Adrenal gland (tissue), 9 donors: ENCODE measurements at regions not wholly inside any gene's neighbourhood (a gene's known extent, or its start where the extent isn't known, plus 50 kb on each side); places are given as distances from the start of the nearest gene placed in this dataset.

Source experiments
- DNase-seq, 7 donors: peaks; one replicate each; pipeline ENCODE4 v3.0.0-alpha.2; 2019 to 2020
- H3K27ac ChIP-seq, 5 donors: fragments of 200-600 bp; sonication (generic) in 4 of 5; 1 replicate in 3 of 5; 2 replicates in 2 of 5; pipeline versions ENCODE4 v1.5.1 to v1.8.0; 2016 to 2020; ENCODE audit warnings: mild to moderate bottlenecking in 1 of 5
- H3K27me3 ChIP-seq: fragments of 200-600 bp; 2 replicates; pipeline ENCODE4 v1.8.0; 2021
- H3K36me3 ChIP-seq, 2 donors: fragments of 200-600 bp; replicated peaks in 1 of 2; 1 replicate in 1 of 2; 2 replicates in 1 of 2; pipeline versions ENCODE4 v1.5.1 to v1.8.0; 2018 to 2022
- H3K4me1 ChIP-seq, 2 donors: fragments of 200-600 bp; replicated peaks in 1 of 2; 1 replicate in 1 of 2; 2 replicates in 1 of 2; pipeline versions ENCODE4 v1.5.1 to v1.8.0; 2018 to 2021
- H3K4me3 ChIP-seq, 4 donors: fragments of 200-600 bp; sonication (generic) in 3 of 4; one replicate each; pipeline ENCODE4 v1.5.1; 2016 to 2018
- H3K9me3 ChIP-seq, 3 donors: fragments of 200-600 bp; sonication (generic) in 1 of 3; replicated peaks in 1 of 3; 1 replicate in 2 of 3; 2 replicates in 1 of 3; pipeline versions ENCODE4 v1.5.1 to v1.8.0; 2016 to 2021
- CTCF ChIP-seq, 6 experiments: fragments of 450-650 bp in 4 of 6; fragments of 200-600 bp in 2 of 6; sonication (generic) in 1 of 6; IDR thresholded peaks; 1 replicate in 5 of 6; 2 replicates in 1 of 6; pipeline versions ENCODE4 v1.5.1 to v1.8.0; 2016 to 2021; ENCODE audit warnings: antibody characterized with exemption in 6 of 6, mild to moderate bottlenecking in 2 of 6, moderate library complexity in 1 of 6
- POLR2A ChIP-seq, 2 donors: fragments of 450-650 bp; IDR thresholded peaks; one replicate each; pipeline ENCODE4 v1.6.1; 2017; ENCODE audit warnings: antibody characterized with exemption in 2 of 2, mild to moderate bottlenecking in 2 of 2, moderate library complexity in 1 of 2
- WGBS, 4 donors: extraction: QIAGEN DNeasy Blood & Tissue Kit in 2 of 4; methylation state at CpG; one replicate each; pipeline versions ENCODE4 v1.1.5 to v1.1.7; 2013 to 2017; 5-methylcytosine and 5-hydroxymethylcytosine counted together
- intact Hi-C, 2 donors: fragments of 100-400 bp; cut with DNase I; formaldehyde crosslinking; loops; one replicate each; pipeline versions ENCODE4 v1.14.1 to v1.15.0; 2022 to 2023
- donor health status: healthy with polysubstance abuse.
- donor health status: Bipolar disorder and iron deficiency.
- donor health status: DM: yes; HTN: yes; CAD: no.
- donor health status: DM: no; HTN: no; CAD: no.
- donor health status: DM: no; HTN: no; CAD: no.

- WGBS, 4 donors = 85 to 92% (median 88%) methylated on average over 6 of the region's 6 CpGs
- no peaks in the 10 kb centered on the region for H3K27me3 ChIP-seq
- H3K4me3 ChIP-seq = no peak overlapping the region
- H3K27ac ChIP-seq = no peak overlapping the region
- DNase-seq = no peak
- no peaks in the 10 kb centered on the region for H3K4me1 ChIP-seq
- intact Hi-C loops = no loop called here
- TF ChIP-seq CTCF (IDR thresholded peaks at IDR 0.05) = no peak
- TF ChIP-seq POLR2A (IDR thresholded peaks at IDR 0.05) = no peak
- no peaks in the 10 kb centered on the region for H3K36me3 ChIP-seq
- H3K9me3 ChIP-seq = no peaks in the 10 kb centered on the region
Measured at GRCh38 chr2:19264852-19265251, 93.6 kb downstream of the OSR1 start.

- intact Hi-C loops = no loop called here
- Histone ChIP-seq H3K36me3 (no peaks in the 10 kb centered on the region), H3K9me3 (no peaks in the 10 kb centered on the region), H3K27ac (no peak overlapping the region), H3K4me3 (no peak overlapping the region), H3K4me1 (no peaks in the 10 kb centered on the region), H3K27me3 (no peaks in the 10 kb centered on the region)
- TF ChIP-seq POLR2A (IDR thresholded peaks at IDR 0.05) (no peak), CTCF (IDR thresholded peaks at IDR 0.05) (no peak)
- DNase-seq = no peak
- WGBS, 4 donors = 88 to 92% (median 90%) methylated on average over 3 to 7 of the region's 7 CpGs
Measured at GRCh38 chr2:19262150-19262549, 96.3 kb downstream of the OSR1 start.

GRCh38 chr2:19261061-19261460 lies 97.4 kb downstream of the OSR1 start:
- no peaks in the 10 kb centered on the region for H3K9me3 ChIP-seq
- WGBS, 4 donors = 83 to 88% (median 87%) methylated on average over 4 of the region's 4 CpGs

GRCh38 chr2:19256121-19256601 lies 102.3 kb downstream of the OSR1 start:
- intact Hi-C loops = no loop called here

More at GRCh38 chr2:19261061-19261460, 97.4 kb downstream of the OSR1 start:
- DNase-seq = no peak
- H3K36me3 ChIP-seq = no peaks in the 10 kb centered on the region
- no peak overlapping the region for H3K4me3 ChIP-seq
- H3K27me3 ChIP-seq = no peaks in the 10 kb centered on the region
- no peaks in the 10 kb centered on the region for H3K4me1 ChIP-seq
- TF ChIP-seq POLR2A (IDR thresholded peaks at IDR 0.05) (no peak), CTCF (IDR thresholded peaks at IDR 0.05) (no peak)
- no peak overlapping the region for H3K27ac ChIP-seq
- intact Hi-C loops = no loop called here

More at GRCh38 chr2:19256121-19256601, 102.3 kb downstream of the OSR1 start:
- Histone ChIP-seq H3K4me3 (no peak overlapping the region), H3K27me3 (no peaks in the 10 kb centered on the region), H3K27ac (no peak overlapping the region), H3K4me1 (no peaks in the 10 kb centered on the region), H3K9me3 (no peaks in the 10 kb centered on the region), H3K36me3 (no peaks in the 10 kb centered on the region)
- no peak for TF ChIP-seq POLR2A (IDR thresholded peaks at IDR 0.05)
- TF ChIP-seq CTCF (IDR thresholded peaks at IDR 0.05) = no peak
- WGBS, 4 donors = 61 to 71% (median 68%) methylated on average over 3 of the region's 3 CpGs
- DNase-seq = no peak
